ENCODE measurements at regions not wholly inside any gene's neighbourhood (a gene's known extent, or its start where the extent isn't known, plus 50 kb on each side); places are given as distances from the start of the nearest gene placed in this dataset.
"Not testable (repeated sequence)": the region's sequence is repeated elsewhere in the genome, so short reads cannot be mapped to it uniquely, and the experiment has no call there.

- no peak overlapping the region for H3K27ac ChIP-seq
- TF ChIP-seq ZFX (IDR thresholded peaks at IDR 0.05; ENCODE audit: borderline replicate concordance) (no peak), CTCF (IDR thresholded peaks at IDR 0.05) (no peak)
Measured at GRCh38 chr3:64783200-64783599, 95.4 kb upstream of the ADAMTS9 start.

GRCh38 chr3:64780923-64781322 lies 93.1 kb upstream of the ADAMTS9 start:
- H3K27ac ChIP-seq: not testable (repeated sequence)

GRCh38 chr3:64773137-64773536 lies 85.3 kb upstream of the ADAMTS9 start:
- no peak overlapping the region for H3K27ac ChIP-seq
- no peak for TF ChIP-seq CTCF (IDR thresholded peaks at IDR 0.05)
- TF ChIP-seq ZFX (IDR thresholded peaks at IDR 0.05; ENCODE audit: borderline replicate concordance): no peak

GRCh38 chr3:64766440-64766839 lies 78.6 kb upstream of the ADAMTS9 start:
- no peak overlapping the region for H3K27ac ChIP-seq

GRCh38 chr3:64765947-64766346 lies 78.1 kb upstream of the ADAMTS9 start:
- TF ChIP-seq CTCF (IDR thresholded peaks at IDR 0.05) (no peak), ZFX (IDR thresholded peaks at IDR 0.05; ENCODE audit: borderline replicate concordance) (no peak)
- no peak overlapping the region for H3K27ac ChIP-seq

More at GRCh38 chr3:64766440-64766839, 78.6 kb upstream of the ADAMTS9 start:
- TF ChIP-seq CTCF (IDR thresholded peaks at IDR 0.05) (no peak), ZFX (IDR thresholded peaks at IDR 0.05; ENCODE audit: borderline replicate concordance) (no peak)

GRCh38 chr3:64764386-64764929 lies 76.7 kb upstream of the ADAMTS9 start:
- TF ChIP-seq ZFX (IDR thresholded peaks at IDR 0.05; ENCODE audit: borderline replicate concordance) (no peak), CTCF (IDR thresholded peaks at IDR 0.05) (no peak)
- no peak overlapping the region for H3K27ac ChIP-seq

- TF ChIP-seq ZFX (IDR thresholded peaks at IDR 0.05; ENCODE audit: borderline replicate concordance) (no peak), CTCF (IDR thresholded peaks at IDR 0.05) (no peak)
- no peak overlapping the region for H3K27ac ChIP-seq
Measured at GRCh38 chr3:64763980-64764379, 76.2 kb upstream of the ADAMTS9 start.

- TF ChIP-seq CTCF (IDR thresholded peaks at IDR 0.05) (no peak), ZFX (IDR thresholded peaks at IDR 0.05; ENCODE audit: borderline replicate concordance) (no peak)
- H3K27ac ChIP-seq: no peak overlapping the region
Measured at GRCh38 chr3:64761729-64762128, 73.9 kb upstream of the ADAMTS9 start.
